HG03520 (cell line): ENCODE measurements at regions not wholly inside any gene's neighbourhood (a gene's known extent, or its start where the extent isn't known, plus 50 kb on each side); places are given as distances from the start of the nearest gene placed in this dataset.

ENCODE experiments used
- ATAC-seq: cut with Tn5 transposase; IDR thresholded peaks from one replicate; pipeline ENCODE4 v1.9.1; 2021; ENCODE audit warnings: mild to moderate bottlenecking, moderate library complexity; ENCODE audit not compliant: unreplicated experiment

DNA sequence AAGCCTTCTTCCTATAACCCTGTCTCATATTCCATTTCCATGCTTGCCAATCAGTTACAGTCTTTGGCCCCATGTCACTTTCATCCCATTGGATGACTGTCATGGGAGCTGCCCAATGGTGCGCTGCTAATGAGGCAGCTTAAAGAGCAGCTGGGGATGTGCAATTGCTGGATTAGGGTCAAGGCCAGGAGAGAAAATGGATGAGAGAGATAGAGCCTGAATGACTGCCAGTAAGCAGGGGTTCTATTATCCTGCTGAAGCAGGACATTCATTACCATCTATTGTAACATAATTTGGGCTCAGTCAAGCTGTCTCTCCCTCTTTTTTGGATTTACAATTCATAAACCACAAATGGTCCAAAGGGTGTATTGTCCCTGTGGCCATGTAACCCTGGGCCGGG, 909.0 kb downstream of the CENPC start:
- ATAC-seq: no peak

DNA sequence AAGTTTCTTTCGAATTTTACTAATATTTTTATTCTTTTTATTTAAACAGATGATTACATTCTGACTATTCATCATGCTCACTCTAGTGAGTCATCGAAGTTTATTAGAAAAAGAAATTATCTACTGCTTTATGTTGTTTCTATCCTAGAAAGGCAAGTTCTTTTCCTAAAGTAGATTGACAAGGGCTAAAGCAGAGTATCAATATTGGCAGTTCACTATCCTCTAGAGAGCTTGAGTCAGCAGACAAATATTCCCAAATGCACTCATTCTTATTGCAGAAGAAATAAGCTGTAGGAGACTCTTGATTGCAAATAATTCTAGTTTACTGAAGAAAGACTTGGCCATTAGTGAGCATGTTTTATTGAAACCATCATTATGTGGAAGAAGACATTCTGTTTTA, 911.8 kb downstream of the CENPC start:
- no peak for ATAC-seq

DNA sequence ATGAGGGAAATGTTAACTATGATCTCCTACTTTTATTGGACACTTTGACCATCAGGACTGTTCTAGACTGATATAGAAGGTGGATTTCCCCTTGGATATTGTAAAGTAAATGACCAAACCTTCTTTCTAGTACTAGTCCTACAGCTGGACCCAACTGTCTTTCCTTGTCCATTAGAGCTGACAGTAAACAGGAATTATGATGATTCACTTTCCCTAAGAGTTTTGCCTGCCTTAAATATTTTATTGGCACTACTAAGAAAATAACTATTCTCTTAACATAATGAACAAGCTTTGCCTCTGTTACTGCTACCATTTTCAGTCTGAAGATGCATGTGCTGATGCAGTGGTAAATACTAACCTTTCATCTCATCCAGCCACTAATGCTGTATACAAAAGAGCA, 915.4 kb downstream of the CENPC start:
- no peak for ATAC-seq

DNA sequence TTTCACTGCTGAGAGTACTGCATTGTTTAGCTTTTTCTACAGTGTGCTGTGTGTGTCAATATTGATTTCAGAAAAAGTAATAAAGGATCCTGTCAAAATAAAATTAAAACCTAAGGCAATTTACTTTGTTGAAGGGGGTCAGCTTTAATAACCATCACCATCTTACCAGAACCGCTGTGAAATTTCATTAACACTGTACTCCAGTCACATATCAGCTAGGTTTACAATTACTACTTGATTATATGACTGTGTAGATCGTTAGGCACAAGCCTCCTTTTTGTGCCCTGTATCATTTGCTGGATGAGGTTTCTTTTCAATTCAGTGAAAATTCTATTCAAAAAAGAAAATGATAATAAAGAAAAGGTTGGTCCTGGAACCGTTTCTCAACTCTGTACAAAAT, 917.2 kb downstream of the CENPC start:
- ATAC-seq: no peak

DNA sequence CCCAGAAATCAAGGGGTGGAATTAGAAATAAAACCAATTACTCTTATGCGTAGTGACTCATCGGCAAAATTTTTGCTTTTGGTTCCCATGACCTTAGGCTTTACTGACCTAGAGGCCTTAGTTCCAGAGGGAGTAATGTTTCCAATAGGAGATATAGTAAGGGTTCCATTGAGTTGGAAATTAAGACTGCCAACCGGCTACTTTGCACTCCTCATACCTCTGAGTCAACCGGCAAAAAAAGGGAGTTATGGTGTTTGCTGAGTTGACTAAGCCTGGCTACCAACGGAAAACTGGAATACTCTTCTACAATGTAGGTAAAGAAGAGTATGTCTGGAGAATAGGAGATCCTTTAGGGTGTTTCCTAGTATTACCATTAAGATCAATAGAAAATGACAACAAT, 919.8 kb downstream of the CENPC start:
- no peak for ATAC-seq

DNA sequence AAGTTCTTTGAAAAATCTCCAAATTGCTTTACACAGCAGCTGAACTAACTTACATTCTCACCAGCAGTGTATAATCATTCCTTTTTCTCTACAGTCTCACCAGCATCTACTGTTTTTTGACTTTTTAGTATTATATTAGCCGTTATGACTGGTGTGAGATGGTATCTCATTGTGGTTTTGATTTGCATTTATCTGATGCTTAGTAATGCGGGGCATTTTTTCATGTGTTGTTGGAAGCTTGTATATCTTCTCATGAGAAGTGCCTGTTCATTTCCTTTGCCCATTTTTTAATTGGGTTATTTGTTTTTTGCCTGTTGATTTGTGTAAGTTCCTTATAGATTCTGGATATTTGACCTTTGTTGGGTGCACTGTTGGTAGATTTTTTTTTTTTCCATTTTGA, 931.7 kb downstream of the CENPC start:
- ATAC-seq: no peak

- ATAC-seq: no peak
These were observed 936.3 kb downstream of the CENPC start for GRCh38 chr4:66609014-66609413.

- no peak for ATAC-seq
These were observed 936.6 kb upstream of the EPHA5 start for GRCh38 chr4:66606908-66607307.

DNA sequence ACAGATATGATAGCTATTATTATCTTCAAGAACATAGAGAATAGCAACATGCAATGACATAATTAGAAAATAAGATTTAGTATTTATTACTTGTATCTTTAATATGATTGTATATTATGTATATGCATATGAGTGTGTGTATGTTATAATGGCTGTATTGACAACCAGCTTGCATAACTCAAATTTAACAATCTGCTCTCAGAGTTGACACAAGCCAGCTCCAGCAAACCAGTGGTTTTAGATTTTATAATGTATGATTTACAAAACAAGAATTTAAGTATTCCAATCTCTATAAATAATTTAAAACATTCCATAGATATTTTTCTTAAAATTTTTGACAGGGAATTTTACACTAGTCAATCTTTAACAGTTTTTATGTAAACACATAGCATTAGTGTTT, 935.9 kb upstream of the EPHA5 start:
- no peak for ATAC-seq

DNA sequence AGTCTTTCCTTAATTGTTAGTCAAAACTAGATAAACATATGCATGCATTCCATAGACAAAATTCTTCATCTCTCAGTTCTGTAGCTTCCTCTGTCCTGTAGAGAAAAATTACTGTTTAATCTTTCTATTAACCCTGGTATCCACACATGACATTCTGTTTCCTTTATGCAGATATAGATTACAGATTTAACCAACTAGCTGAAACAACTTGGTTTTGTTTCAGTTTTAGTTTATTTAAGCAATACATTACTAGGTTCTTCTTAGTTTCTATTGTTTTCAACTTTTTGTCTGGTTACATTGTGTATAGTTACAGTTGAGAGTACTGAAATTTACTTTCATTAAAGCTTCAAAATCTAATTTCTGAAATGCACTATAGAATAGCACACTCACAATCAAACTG, 933.9 kb upstream of the EPHA5 start:
- ATAC-seq: no peak

DNA sequence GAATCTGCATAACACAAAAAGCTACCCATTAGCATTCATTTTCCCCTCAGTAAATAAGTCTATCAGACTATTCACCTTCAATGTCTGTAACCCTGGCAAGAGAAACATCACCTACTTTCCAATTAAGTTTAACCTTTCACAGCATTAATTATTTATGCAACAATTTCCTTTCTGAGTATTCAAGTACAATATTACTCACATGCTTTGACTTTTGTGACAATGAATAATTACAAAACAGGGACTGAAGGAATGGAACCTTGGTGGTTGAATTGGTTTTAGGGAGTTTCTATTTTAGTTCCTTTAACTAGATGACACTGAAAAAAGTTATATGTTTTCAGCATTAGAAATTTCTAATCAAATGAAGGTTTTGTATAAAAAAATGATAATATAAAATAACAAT, 932.3 kb upstream of the EPHA5 start:
- no peak for ATAC-seq

DNA sequence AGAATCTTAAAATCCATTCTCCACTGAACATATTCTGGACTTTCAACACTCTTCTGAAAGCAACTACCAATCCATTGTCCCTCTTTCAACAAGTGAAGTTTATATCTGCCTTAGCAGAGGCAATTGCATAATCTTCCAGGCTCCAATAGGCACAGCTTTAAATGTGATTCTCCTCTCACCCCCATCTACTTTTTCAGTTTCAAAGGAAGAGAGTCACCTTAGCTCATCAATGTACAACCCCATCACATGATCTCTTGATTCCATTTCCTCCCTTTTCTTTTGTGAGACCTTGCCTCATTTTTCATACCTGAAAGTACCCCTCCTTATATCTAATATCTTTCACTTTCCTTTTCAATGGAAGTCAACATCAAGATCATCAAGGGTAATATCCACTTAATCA, 921.7 kb upstream of the EPHA5 start:
- no peak for ATAC-seq

DNA sequence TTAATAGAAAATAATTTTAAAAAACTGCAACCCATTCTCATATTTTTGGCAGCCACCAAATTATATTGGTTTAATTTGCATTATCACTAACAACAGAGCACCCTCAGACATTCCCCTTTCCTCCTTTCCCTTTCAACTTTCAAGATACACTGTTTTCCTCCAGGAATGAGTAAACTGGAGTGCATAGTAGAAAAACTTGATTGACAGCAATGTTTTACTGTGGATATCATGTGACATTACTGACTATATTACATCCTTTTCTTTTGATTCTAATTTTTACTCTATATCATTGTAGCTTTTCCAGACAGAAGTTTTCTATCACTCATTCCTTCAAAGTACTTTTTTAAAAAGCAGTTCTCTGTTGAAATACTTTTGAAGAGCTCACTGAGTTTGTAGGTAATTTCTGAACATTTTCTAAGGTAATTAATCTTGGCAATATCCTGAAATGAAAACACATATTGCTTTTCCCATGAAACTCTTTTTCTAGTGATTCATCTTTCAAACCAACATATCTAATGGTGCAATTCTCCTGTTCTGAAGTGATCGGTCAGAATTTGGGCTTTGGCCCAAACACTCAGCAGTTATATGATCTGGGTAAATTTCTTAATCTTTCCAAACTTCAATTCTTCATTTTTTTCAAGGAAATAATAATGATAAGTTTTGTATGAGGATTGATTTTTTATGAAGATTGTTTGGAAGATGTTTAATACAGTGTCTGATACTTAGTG, 920.4 kb upstream of the EPHA5 start:
- ATAC-seq: no peak

GRCh38 chr4:66589183-66589582, 918.9 kb upstream of the EPHA5 start:
- no peak for ATAC-seq

DNA sequence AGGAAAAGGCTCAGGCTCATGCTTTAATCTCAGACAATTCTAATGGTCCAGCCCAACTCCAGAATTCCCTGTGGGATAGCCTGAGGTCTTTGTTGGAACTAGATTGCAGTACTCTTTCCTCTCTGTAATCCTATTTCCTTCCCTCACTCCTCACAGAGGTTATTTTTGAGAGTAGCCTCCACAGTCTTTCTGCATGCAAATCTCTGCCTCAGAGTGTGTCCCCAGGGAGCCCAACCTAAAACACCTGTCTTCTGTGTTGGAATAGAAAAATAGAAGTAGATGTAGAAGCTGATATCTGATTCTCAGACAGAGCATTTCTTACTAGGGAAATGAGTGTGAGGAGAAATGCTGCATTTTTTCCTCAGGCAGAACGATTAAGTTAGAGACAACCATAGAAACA, 915.5 kb upstream of the EPHA5 start:
- ATAC-seq: no peak

DNA sequence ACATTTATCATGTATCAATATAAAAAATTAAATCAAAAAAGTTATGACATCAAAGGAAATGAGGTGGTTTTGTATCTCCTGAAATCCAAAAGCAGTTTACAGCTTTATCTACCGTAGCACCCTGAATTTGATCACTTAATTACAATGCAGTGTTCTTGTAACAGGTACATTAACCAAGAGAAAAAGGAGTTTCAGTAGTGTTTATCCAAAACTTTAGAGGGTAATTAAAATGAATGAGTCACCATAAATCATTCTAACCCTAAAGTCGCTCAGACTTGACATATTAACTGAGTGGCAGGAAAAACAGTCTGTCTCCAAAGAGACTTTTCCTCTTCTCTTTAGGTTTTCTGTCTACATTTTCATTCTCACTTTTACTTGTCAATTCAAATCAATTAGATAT, 907.6 kb upstream of the EPHA5 start:
- no peak for ATAC-seq

DNA sequence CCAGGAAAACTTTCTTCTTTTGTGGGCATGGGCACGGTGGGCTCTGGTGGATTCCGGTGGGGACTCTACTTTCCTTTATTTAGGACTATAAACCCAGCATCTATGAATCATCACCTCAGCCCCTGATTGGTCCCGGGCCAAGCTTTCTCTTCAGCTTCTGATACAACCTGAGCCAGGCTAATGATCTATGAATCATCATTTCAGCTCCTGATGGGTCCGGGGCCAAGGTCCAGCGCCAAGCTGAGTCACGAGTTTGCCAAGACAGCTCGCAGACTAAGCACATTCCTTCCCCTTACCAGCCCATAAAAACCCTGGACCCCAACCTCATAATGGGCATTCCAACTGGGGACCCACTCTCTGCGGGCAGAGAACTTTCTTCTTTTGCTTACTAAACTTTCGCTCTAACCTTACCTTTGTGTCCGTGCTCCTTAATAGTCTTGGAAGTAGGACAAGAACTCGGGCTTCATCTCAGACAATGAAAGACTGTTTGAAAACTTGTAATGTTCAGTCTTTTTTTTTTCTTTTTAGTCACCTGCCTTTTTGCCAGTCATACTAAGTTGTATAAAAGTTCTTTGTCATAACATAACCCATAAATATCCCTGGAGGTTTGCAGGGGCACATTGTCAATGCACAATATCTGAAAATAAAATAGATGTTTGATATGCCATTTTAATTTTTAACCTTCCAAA, 904.9 kb upstream of the EPHA5 start:
- no peak for ATAC-seq

- ATAC-seq: no peak
These were observed 904.1 kb upstream of the EPHA5 start for GRCh38 chr4:66574145-66574978.

GRCh38 chr4:66572949-66573348, 902.7 kb upstream of the EPHA5 start:
- ATAC-seq: no peak

GRCh38 chr4:66571145-66571695, 900.9 kb upstream of the EPHA5 start:
- no peak for ATAC-seq

DNA sequence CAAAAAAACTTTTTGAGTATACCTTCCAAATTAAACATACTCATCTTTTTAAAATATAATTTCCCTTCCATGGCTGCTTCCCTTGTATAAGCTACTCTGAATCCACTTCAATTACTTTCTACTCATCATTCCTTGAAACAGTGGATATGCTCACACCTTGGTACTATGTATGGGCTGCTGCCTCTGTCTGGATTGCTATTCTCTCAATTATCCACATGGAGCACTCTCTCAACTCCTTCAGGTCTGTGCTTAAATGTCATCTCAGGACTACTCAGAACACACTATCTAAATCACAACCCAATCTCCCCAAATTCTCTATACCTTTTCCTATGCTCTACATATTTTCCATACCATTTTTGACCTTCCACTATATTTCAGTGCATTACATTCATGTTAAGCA, 898.9 kb upstream of the EPHA5 start:
- no peak for ATAC-seq

DNA sequence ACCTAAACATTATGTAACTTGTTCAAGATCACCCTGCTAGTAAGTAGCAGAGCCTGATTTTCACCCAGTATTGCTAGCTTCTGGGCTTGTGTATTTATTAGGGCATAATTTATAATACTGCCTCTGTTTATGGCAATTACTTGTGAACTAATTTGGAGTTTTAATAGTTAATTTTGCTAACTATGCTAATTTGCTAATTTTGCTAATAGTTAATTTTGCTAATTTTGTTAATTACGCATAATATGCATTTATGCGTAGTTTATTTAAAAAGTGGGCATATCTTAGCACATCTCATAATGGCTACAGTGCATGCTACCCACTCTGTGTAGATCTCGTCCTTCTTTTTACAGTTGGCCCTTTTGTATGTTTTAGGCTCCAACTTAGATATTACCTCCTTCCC, 898.1 kb upstream of the EPHA5 start:
- ATAC-seq: no peak
